Activated CD4-positive, alpha-beta T cell treated with anti-CD3 and anti-CD28 coated beads for 36 hours (primary cell): ENCODE measurements at regions not wholly inside any gene's neighbourhood (a gene's known extent, or its start where the extent isn't known, plus 50 kb on each side); places are given as distances from the start of the nearest gene placed in this dataset.
"Not testable (repeated sequence)": the region's sequence is repeated elsewhere in the genome, so short reads cannot be mapped to it uniquely, and the experiment has no call there.

Experiments used
- ATAC-seq: fragments of 200-7000 bp; cut with Tn5 transposase; one replicate; pipeline ENCODE4 v1.10.0; 2021; ENCODE audit warnings: mild to moderate bottlenecking, moderate library complexity
- CTCF ChIA-PET: fragments of 350-600 bp; sonication (Branson Sonifier 250); formaldehyde crosslinking; loops from one replicate; lab custom pipeline; 2021; ENCODE audit warnings: antibody characterized with exemption; lab: Charles Lee
- POLR2A ChIA-PET: fragments of 350-600 bp; sonication (Branson Sonifier 250); formaldehyde crosslinking; loops from one replicate; lab custom pipeline; 2021; ENCODE audit warnings: antibody characterized with exemption, inconsistent platforms; lab: Charles Lee
- DNase-seq: peaks from one replicate; pipeline ENCODE4 v3.0.0-alpha.2; 2020
- H3K27ac Mint-ChIP-seq: one replicate; pipeline ENCODE4 v1.8.0; 2021; ENCODE audit warnings: mixed read lengths
- H3K27me3 Mint-ChIP-seq: one replicate; pipeline ENCODE4 v1.8.0; 2021; ENCODE audit warnings: mixed read lengths
- H3K36me3 Mint-ChIP-seq: one replicate; pipeline ENCODE4 v1.8.0; 2021; ENCODE audit warnings: low read depth, mixed read lengths
- H3K4me1 Mint-ChIP-seq: one replicate; pipeline ENCODE4 v1.8.0; 2021; ENCODE audit warnings: mixed read lengths
- H3K4me3 Mint-ChIP-seq: one replicate; pipeline ENCODE4 v1.8.0; 2021; ENCODE audit warnings: mild to moderate bottlenecking, moderate library complexity, mixed read lengths
- H3K9me3 Mint-ChIP-seq: one replicate; pipeline ENCODE4 v1.8.0; 2021; ENCODE audit warnings: low read depth, mixed read lengths
- intact Hi-C, 2 experiments: fragments of 100-400 bp; cut with DNase I in 1 of 2; cut with micrococcal nuclease in 1 of 2; formaldehyde crosslinking; loops; one replicate each; pipeline versions ENCODE4 v1.14.2 to v1.15.1; 2022 to 2024; cut with DNase I, micrococcal nuclease

DNA sequence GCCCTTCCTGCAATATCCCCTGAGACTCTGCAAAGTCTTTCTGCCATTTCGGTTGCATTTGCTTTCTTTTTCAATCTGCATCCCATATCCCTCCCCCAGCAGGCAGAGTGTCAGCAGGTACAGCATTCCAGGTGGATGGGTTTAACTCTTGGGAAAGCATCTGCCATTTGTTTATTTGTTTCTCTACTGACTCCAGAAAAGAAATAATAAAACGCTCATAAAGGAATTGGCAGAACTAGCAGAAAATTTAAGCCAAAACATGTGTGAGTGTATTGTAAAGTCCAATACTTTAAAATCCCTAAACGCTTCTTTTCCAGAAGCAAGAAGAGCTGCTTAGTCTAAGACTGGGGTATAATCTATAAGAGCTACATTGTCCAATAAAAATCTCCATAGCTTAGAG, 393.8 kb downstream of the TNS3 start:
- Mint-ChIP-seq H3K9me3 (no peaks in the 10 kb centered on the region), H3K27ac (no peak overlapping the region), H3K4me3 (no peak overlapping the region), H3K36me3 (no peaks in the 10 kb centered on the region), H3K27me3 (no peaks in the 10 kb centered on the region), H3K4me1 (no peaks in the 10 kb centered on the region)
- POLR2A ChIA-PET: no interaction called here
- intact Hi-C loops: no loop called here
- no peak for ATAC-seq
- CTCF ChIA-PET: no interaction called here
- no peak for DNase-seq

DNA sequence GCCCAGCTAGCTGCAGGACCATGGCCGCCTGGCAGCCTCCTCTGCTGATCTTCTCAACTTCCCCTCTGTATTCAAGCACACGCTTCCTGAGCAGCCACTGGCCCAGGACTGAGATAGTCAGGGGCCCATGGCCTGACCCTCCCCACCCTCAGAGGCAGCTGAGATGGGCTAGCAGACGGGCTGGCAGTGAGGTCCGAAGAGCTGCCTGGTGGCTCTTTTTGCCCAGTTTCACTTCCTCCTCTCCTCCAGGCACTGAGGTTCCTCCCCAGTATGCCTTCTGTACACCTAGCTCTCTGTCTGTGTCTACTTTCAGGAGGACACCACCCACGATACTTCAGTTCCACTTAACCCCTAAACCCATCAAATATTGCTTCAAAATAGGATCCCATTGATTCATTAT, 395.6 kb downstream of the TNS3 start:
- POLR2A ChIA-PET: no interaction called here
- no peak overlapping the region for H3K27ac Mint-ChIP-seq
- CTCF ChIA-PET: interaction anchor here (0.6 kb wide), 1 partner anchor 30 kb away, joined by 3 read pairs; no protein-coding TSS in a partner anchor
- H3K4me1 Mint-ChIP-seq: no peaks in the 10 kb centered on the region
- H3K27me3 Mint-ChIP-seq: no peaks in the 10 kb centered on the region
- H3K9me3 Mint-ChIP-seq: no peaks in the 10 kb centered on the region
- DNase-seq: no peak
- H3K4me3 Mint-ChIP-seq: no peak overlapping the region
- intact Hi-C loops: no loop called here
- ATAC-seq: no peak
- H3K36me3 Mint-ChIP-seq: no peaks in the 10 kb centered on the region

DNA sequence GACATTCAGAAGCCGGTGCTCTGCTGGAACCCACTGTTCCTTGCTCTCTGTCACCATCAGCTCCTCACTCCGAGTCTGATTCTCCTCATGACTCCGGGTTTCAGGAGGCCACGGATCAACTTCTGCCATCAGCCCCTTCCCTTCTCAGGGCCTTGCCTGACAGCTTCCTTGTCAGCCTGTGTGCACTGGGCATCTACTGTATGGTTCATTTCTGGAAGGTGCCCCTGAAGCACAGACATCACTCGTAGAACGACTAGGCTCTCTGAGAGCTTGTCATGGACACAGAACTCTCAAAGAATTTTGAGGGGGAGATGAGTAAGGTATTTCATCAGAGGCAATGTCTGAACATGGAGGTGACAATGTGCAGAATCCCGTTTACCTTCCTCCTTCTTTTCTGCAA, 396.1 kb downstream of the TNS3 start:
- Mint-ChIP-seq H3K4me3 (no peak overlapping the region), H3K9me3 (no peaks in the 10 kb centered on the region), H3K4me1 (no peaks in the 10 kb centered on the region), H3K27me3 (no peaks in the 10 kb centered on the region), H3K36me3 (no peaks in the 10 kb centered on the region), H3K27ac (no peak overlapping the region)
- ATAC-seq (no peak), DNase-seq (no peak)
- POLR2A ChIA-PET: no interaction called here
- intact Hi-C loops: no loop called here
- CTCF ChIA-PET: interaction anchor here (0.6 kb wide), 1 partner anchor 31 kb away, joined by 3 read pairs; no protein-coding TSS in a partner anchor

DNA sequence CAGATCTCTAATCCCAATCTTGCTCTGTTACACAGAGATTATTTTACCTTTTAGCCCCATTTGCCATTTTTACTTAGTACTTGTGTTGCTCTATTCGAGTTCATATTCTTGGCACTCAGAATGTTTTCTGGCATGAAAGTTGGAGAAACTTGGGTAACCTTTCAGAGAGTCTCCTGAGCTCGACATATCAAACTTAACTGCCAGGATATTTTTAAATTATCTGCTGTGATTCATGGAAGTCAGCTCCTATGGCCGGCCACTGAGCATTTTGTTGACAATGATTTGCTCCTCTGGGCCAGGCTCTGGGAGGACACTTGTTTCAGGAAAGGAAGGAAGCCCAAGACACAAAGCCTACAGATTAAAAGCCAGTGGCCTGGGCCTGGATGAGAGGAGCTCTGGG, 396.7 kb downstream of the TNS3 start:
- POLR2A ChIA-PET: no interaction called here
- no peak overlapping the region for H3K27ac Mint-ChIP-seq
- H3K9me3 Mint-ChIP-seq: no peaks in the 10 kb centered on the region
- H3K4me3 Mint-ChIP-seq: no peak overlapping the region
- CTCF ChIA-PET: no interaction called here
- H3K4me1 Mint-ChIP-seq: no peaks in the 10 kb centered on the region
- no peaks in the 10 kb centered on the region for H3K36me3 Mint-ChIP-seq
- no peak for DNase-seq
- ATAC-seq: no peak
- intact Hi-C loops: no loop called here
- H3K27me3 Mint-ChIP-seq: no peaks in the 10 kb centered on the region

DNA sequence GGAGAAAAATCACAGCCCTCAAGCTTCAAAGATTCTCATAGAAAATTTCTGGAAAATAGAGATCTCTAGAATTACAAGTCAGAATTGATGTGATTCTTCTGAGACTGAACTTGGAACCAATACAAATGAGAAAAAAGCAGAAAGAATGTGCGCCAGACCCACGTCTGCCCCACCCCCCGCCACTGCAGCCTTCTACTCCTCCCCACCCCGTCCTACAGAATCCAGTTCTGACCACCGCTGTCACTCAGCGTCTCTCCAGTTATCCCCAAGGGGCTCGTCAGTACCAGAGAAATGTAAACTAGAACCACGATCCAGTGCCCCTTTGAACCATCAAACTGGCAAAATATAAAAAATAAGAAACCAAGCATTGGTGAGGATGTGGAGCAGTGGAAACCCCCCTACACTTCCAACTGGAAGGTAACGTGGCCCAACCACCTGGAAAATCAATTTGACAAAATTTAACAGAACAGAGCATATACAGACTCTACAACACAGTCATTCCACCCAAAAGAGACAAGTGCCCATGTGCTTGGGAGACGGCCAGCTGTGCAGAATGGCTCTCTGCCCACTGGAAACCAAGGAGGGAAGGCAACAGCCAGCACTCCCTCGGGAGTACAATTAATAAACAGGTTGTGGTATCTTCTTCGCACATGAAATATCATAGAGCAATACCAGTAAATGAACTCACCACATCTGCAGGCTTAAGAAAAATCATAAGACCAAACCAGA, 397.9 kb downstream of the TNS3 start:
- Mint-ChIP-seq H3K9me3 (no peaks in the 10 kb centered on the region), H3K4me3 (no peak overlapping the region), H3K27ac (no peak overlapping the region), H3K27me3 (no peaks in the 10 kb centered on the region), H3K36me3 (no peaks in the 10 kb centered on the region), H3K4me1 (no peaks in the 10 kb centered on the region)
- intact Hi-C loops: no loop called here
- no peak for DNase-seq
- no peak for ATAC-seq
- ChIA-PET CTCF (no interaction called here), POLR2A (no interaction called here)

DNA sequence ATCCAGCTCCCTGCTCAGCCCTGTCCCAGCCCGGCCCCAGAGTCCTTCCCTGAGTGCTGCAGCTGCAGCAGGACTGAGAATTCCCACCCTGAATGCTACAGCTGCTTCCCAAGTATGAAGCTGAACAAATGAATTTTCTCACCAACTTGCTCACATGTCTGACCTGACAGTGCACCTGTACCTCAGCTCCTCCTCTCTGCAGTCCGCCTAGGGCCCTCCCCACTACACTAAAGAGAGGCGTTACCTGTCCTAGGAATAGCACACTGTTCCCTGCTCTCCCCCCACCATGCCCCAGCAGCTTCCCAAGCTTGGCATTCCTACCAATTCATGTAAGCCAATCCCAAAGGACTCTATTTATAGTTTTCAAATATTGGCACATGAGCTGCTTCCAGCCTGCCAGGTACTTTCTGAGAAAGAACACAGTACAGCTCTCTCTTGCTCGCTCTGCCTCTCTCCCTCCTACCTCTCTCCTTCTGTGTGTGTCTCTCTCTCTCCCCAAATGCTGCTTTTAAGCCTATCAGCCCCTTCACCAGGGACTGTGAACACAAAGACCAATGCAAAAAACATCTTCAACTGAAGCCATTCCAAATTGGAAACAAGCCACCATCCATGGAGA, 400.1 kb downstream of the TNS3 start:
- DNase-seq: no peak
- H3K27me3 Mint-ChIP-seq: peaks cover 2% of the 10 kb centered on the region
- no peak overlapping the region for H3K27ac Mint-ChIP-seq
- CTCF ChIA-PET: no interaction called here
- no peak overlapping the region for H3K4me3 Mint-ChIP-seq
- no peaks in the 10 kb centered on the region for H3K4me1 Mint-ChIP-seq
- no peaks in the 10 kb centered on the region for H3K9me3 Mint-ChIP-seq
- POLR2A ChIA-PET: no interaction called here
- H3K36me3 Mint-ChIP-seq: no peaks in the 10 kb centered on the region
- ATAC-seq: no peak
- intact Hi-C loops: loop anchor here in 1 of 2 experiments (2.0 kb wide), 1 partner anchor 1259 kb away; no protein-coding TSS in a partner anchor

DNA sequence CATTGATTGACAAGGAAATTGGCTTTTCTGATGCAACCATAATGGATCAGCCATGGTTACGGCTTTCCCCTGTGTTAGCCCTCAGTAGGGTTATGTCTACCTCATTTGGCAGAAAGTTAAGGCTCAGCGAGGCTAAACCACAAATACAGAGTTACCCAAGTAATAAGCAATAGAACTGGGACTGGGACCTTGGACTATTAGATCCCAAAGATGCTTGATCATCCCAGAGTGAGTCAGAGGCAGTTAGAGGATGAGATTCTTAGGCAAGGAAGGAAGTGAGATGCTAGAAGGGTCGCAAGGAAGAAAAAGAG, 401.4 kb downstream of the TNS3 start:
- no peak for ATAC-seq
- Mint-ChIP-seq H3K27me3 (peaks cover 5% of the 10 kb centered on the region), H3K36me3 (no peaks in the 10 kb centered on the region), H3K27ac (no peak overlapping the region), H3K4me3 (no peak overlapping the region), H3K4me1 (no peaks in the 10 kb centered on the region), H3K9me3 (peaks cover 6% of the 10 kb centered on the region)
- intact Hi-C loops: loop anchor here in 1 of 2 experiments (1.0 to 2.0 kb wide), 2 partner anchors 1258 to 1263 kb away; no protein-coding TSS in a partner anchor
- DNase-seq: no peak
- CTCF ChIA-PET: interaction anchor here (0.6 to 0.9 kb wide), 2 partner anchors 22 to 403 kb away, joined by 3 read pairs; no protein-coding TSS in a partner anchor
- POLR2A ChIA-PET: no interaction called here

DNA sequence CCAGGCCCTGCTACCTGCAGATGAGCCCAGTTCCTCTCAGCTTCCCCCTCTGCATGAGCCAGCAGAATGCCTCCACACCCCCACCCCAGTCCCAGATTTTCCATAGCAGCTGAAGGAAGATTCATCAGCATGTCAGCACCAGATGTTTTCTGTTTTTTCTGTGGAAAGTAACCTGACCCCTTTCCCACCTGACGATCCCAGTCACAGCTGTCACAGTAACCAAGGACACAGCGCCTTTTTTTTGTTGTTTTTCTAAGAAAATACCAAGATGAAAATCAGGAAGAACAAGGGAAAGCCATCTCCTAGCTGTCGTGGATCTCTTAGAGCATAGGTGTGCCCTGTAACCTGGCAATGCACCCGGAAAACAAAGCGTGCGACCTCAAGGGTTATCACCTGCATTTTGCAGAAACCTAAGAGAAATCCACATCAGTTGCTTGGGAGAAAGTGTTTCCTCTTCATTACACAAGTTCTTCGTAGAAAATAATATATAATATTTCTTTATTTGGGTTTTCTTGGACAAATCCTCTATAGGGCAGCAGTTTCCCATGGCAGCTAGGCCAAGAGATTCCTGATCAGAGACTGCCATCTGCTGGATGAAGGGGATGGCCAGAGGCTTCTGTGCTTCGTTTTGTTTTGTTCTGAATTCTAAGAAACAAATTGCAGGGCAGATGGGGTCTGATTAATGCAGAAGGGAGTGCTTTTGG, 401.9 kb downstream of the TNS3 start:
- Mint-ChIP-seq H3K4me1 (no peaks in the 10 kb centered on the region), H3K27me3 (peaks cover 5% of the 10 kb centered on the region), H3K27ac (no peak overlapping the region), H3K9me3 (peaks cover 6% of the 10 kb centered on the region), H3K36me3 (no peaks in the 10 kb centered on the region), H3K4me3 (no peak overlapping the region)
- ATAC-seq (no peak), DNase-seq (peak; percentile 38)
- intact Hi-C loops: loop anchor here in 1 of 2 experiments (1.0 to 2.0 kb wide), 2 partner anchors 1257 to 1263 kb away; no protein-coding TSS in a partner anchor
- POLR2A ChIA-PET: no interaction called here
- CTCF ChIA-PET: interaction anchor here (0.6 kb wide), 1 partner anchor 663 kb away, joined by 3 read pairs; no protein-coding TSS in a partner anchor

DNA sequence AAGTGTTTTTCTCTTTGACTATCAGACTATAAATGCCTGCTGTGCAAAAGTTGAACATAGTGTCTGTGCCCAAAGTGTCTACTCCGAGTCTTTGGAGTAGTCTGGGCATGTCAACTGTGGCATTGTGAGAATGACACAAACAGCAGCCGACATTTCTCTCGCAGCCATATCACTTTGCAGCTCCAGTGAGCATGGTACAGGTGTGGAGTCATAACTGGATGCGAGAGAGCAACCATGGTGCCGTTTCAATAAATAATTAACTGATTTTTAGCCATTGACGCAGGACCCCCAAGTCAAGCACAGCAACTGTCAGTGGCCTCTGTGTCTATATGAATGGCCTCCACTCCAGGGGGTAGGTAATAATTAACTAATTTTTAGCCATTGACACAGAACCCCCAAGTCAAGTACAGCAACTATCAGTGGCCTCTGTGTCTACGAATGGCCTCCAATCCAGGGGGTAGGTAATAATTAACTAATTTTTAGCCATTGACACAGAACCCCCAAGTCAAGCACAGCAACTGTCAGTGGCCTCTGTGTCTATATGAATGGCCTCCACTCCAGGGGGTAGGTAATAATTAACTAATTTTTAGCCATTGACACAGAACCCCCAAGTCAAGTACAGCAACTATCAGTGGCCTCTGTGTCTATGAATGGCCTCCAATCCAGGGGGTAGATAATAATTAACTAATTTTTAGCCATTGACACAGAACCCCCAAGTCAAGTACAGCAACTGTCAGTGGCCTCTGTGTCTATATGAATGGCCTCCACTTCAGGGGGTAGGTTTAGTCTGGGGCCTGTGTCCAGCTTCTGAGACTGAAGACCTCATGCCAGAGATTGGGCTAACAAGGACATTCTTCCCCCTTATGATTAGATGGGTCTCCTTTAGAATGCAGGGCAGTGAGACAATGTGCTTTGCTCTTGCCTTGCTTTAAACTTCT, 409.0 kb downstream of the TNS3 start:
- DNase-seq, H3K27ac Mint-ChIP-seq, ATAC-seq, H3K4me3 Mint-ChIP-seq, CTCF ChIA-PET, intact Hi-C loops, H3K4me1 Mint-ChIP-seq, H3K9me3 Mint-ChIP-seq, POLR2A ChIA-PET, H3K27me3 Mint-ChIP-seq, H3K36me3 Mint-ChIP-seq: not testable (repeated sequence)

DNA sequence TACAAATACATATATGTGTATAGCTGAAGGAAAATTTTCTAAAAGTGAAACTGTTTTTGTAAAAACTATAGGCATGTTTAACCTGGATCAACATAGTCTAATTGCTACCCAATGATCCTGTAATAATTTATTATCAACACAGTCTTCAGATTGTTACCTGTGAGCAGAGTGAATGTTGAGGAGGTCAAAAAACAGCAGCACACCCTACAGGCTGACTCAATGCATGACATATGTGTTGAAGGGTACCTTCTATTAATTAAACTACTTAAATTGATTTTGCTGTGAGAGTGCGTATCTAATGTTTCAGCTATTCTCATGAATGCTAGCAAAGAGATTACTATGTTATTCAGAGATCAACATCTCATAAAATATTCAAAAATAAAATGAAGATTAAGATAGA, 411.4 kb downstream of the TNS3 start:
- Mint-ChIP-seq H3K36me3 (no peaks in the 10 kb centered on the region), H3K4me1 (no peaks in the 10 kb centered on the region), H3K4me3 (no peak overlapping the region), H3K9me3 (peaks cover 2% of the 10 kb centered on the region), H3K27me3 (peaks cover 2% of the 10 kb centered on the region), H3K27ac (no peak overlapping the region)
- DNase-seq (no peak), ATAC-seq (no peak)
- CTCF ChIA-PET: no interaction called here
- POLR2A ChIA-PET: no interaction called here
- intact Hi-C loops: no loop called here

DNA sequence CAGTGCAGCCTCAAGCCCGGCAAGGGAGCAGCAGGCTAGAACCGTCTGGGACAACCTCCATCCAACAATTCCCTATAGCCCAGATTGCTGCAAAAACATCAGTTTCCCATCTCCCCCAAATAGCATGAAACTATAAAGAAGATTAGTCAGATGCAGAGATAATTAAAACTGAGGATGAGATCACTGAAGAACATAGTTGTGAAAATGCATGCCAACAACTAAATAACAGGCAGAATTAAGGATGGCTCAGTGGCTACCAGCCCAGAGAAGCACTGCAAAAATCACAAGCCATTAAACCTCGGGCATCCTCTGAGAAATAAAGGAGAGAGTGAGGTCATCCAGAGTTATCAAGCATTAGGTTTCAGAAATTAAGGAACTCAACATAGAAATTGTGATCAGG, 427.1 kb downstream of the TNS3 start:
- intact Hi-C loops: no loop called here
- Mint-ChIP-seq H3K9me3 (no peaks in the 10 kb centered on the region), H3K4me3 (no peak overlapping the region), H3K27ac (no peak overlapping the region), H3K36me3 (no peaks in the 10 kb centered on the region), H3K4me1 (no peaks in the 10 kb centered on the region), H3K27me3 (peaks cover 2% of the 10 kb centered on the region)
- ChIA-PET POLR2A (no interaction called here), CTCF (no interaction called here)
- ATAC-seq: no peak
- no peak for DNase-seq
